Bone marrow (tissue), 2 donors: ENCODE measurements at regions not wholly inside any gene's neighbourhood (a gene's known extent, or its start where the extent isn't known, plus 50 kb on each side); places are given as distances from the start of the nearest gene placed in this dataset.

ENCODE experiments used
- DNase-seq, 2 donors: peaks; one replicate each; lab custom pipeline; 2025; lab: John Stamatoyannopoulos, UW

- no peak for DNase-seq
Measured at GRCh38 chr2:152875701-152876695, 157.6 kb downstream of the ARL6IP6 start.

- no peak for DNase-seq
Measured at GRCh38 chr2:152874955-152875354, 156.5 kb downstream of the ARL6IP6 start.

- DNase-seq, result no peak
Measured at GRCh38 chr2:152870239-152870638, 151.8 kb downstream of the ARL6IP6 start.

- DNase-seq, result no peak
Measured at GRCh38 chr2:152867397-152867796, 149.0 kb downstream of the ARL6IP6 start.

GRCh38 chr2:152864601-152865149 lies 146.3 kb downstream of the ARL6IP6 start:
- DNase-seq, result no peak

GRCh38 chr2:152863826-152864225 lies 145.4 kb downstream of the ARL6IP6 start:
- DNase-seq, result no peak

- no peak for DNase-seq
Measured at GRCh38 chr2:152861349-152861942, 143.0 kb downstream of the ARL6IP6 start.

GRCh38 chr2:152858594-152859265 lies 140.3 kb downstream of the ARL6IP6 start:
- no peak for DNase-seq

- DNase-seq, result no peak
Measured at GRCh38 chr2:152846697-152847470, 128.5 kb downstream of the ARL6IP6 start.

- DNase-seq, result no peak
Measured at GRCh38 chr2:152835674-152836073, 117.3 kb downstream of the ARL6IP6 start.

- DNase-seq, result no peak
Measured at GRCh38 chr2:152827944-152828343, 109.5 kb downstream of the ARL6IP6 start.

GRCh38 chr2:152826581-152827279 lies 108.3 kb downstream of the ARL6IP6 start:
- no peak for DNase-seq

GRCh38 chr2:152825834-152826233 lies 107.4 kb downstream of the ARL6IP6 start:
- DNase-seq, result no peak

GRCh38 chr2:152823905-152824304 lies 105.5 kb downstream of the ARL6IP6 start:
- no peak for DNase-seq

GRCh38 chr2:152822676-152823075 lies 104.3 kb downstream of the ARL6IP6 start:
- DNase-seq, result no peak

GRCh38 chr2:152820048-152820447 lies 101.6 kb downstream of the ARL6IP6 start:
- no peak for DNase-seq

- no peak for DNase-seq
Measured at GRCh38 chr2:152815634-152816257, 97.3 kb downstream of the ARL6IP6 start.

GRCh38 chr2:152814475-152815030 lies 96.1 kb downstream of the ARL6IP6 start:
- DNase-seq, result no peak

GRCh38 chr2:152813351-152813750 lies 94.9 kb downstream of the ARL6IP6 start:
- DNase-seq, result no peak
